ENCODE measurements at regions not wholly inside any gene's neighbourhood (a gene's known extent, or its start where the extent isn't known, plus 50 kb on each side); places are given as distances from the start of the nearest gene placed in this dataset.

- TF ChIP-seq CTCF (conservative IDR thresholded peaks at IDR 0.05): no peak
- Histone ChIP-seq H3K9me3 (ENCODE audit: control insufficient read depth, low read length) (peaks cover 8% of the 10 kb centered on the region), H3K4me1 (ENCODE audit: control insufficient read depth, insufficient read depth, low read length) (no peaks in the 10 kb centered on the region), H3K27ac (ENCODE audit: low read depth, low read length) (no peak overlapping the region), H3K36me3 (ENCODE audit: control insufficient read depth, insufficient read depth, low read length) (no peaks in the 10 kb centered on the region), H3K9ac (ENCODE audit: extremely low read depth, low read length, poor library complexity, severe bottlenecking) (no peak overlapping the region), H3K4me3 (ENCODE audit: low read length) (no peak overlapping the region), H3K27me3 (ENCODE audit: control insufficient read depth, insufficient read depth, low read length, poor library complexity, severe bottlenecking) (no peaks in the 10 kb centered on the region)
- Mint-ChIP-seq H3K36me3 (ENCODE audit: low read depth) (no peaks in the 10 kb centered on the region), H3K9me3 (peaks cover 20% of the 10 kb centered on the region), H3K27ac (no peak overlapping the region), H3K4me3 (no peak overlapping the region), H3K4me1 (no peaks in the 10 kb centered on the region), H3K27me3 (ENCODE audit: insufficient read depth) (peaks cover 47% of the 10 kb centered on the region)
- no peak for DNase-seq
- 83% methylated on average over 1 of the region's 1 CpG; no CpG with 5 or more reads in 1 of the 2 experiments for WGBS, 2 experiments (ENCODE audit: insufficient coverage in 1 of 2, insufficient read length in 1 of 2)
Observed at GRCh38 chr3:24972491-24972890, 455.6 kb upstream of the RARB start.

- H3K36me3 Mint-ChIP-seq (ENCODE audit: low read depth): no peaks in the 10 kb centered on the region
- H3K4me3 Mint-ChIP-seq: no peak overlapping the region
- no peak for TF ChIP-seq CTCF (conservative IDR thresholded peaks at IDR 0.05)
- Histone ChIP-seq H3K36me3 (ENCODE audit: control insufficient read depth, insufficient read depth, low read length) (no peaks in the 10 kb centered on the region), H3K27ac (ENCODE audit: low read depth, low read length) (no peak overlapping the region), H3K4me3 (ENCODE audit: low read length) (no peak overlapping the region), H3K4me1 (ENCODE audit: control insufficient read depth, insufficient read depth, low read length) (no peaks in the 10 kb centered on the region), H3K9me3 (ENCODE audit: control insufficient read depth, low read length) (peaks cover under 1% of the 10 kb centered on the region), H3K27me3 (ENCODE audit: control insufficient read depth, insufficient read depth, low read length, poor library complexity, severe bottlenecking) (no peaks in the 10 kb centered on the region), H3K9ac (ENCODE audit: extremely low read depth, low read length, poor library complexity, severe bottlenecking) (no peak overlapping the region)
- peaks cover 13% of the 10 kb centered on the region for H3K9me3 Mint-ChIP-seq
- DNase-seq: no peak
- no peak overlapping the region for H3K27ac Mint-ChIP-seq
- H3K4me1 Mint-ChIP-seq: no peaks in the 10 kb centered on the region
- 92 to 95% methylated on average over 4 to 5 of the region's 5 CpGs for WGBS, 2 experiments (ENCODE audit: insufficient coverage in 1 of 2, insufficient read length in 1 of 2)
- H3K27me3 Mint-ChIP-seq (ENCODE audit: insufficient read depth): peaks cover 17% of the 10 kb centered on the region
Observed at GRCh38 chr3:24981309-24981708, 446.8 kb upstream of the RARB start.

- Histone ChIP-seq H3K4me1 (ENCODE audit: control insufficient read depth, insufficient read depth, low read length) (no peaks in the 10 kb centered on the region), H3K36me3 (ENCODE audit: control insufficient read depth, insufficient read depth, low read length) (no peaks in the 10 kb centered on the region), H3K27me3 (ENCODE audit: control insufficient read depth, insufficient read depth, low read length, poor library complexity, severe bottlenecking) (no peaks in the 10 kb centered on the region), H3K4me3 (ENCODE audit: low read length) (no peak overlapping the region), H3K27ac (ENCODE audit: low read depth, low read length) (no peak overlapping the region), H3K9me3 (ENCODE audit: control insufficient read depth, low read length) (no peaks in the 10 kb centered on the region), H3K9ac (ENCODE audit: extremely low read depth, low read length, poor library complexity, severe bottlenecking) (no peak overlapping the region)
- Mint-ChIP-seq H3K36me3 (ENCODE audit: low read depth) (no peaks in the 10 kb centered on the region), H3K4me1 (no peaks in the 10 kb centered on the region), H3K27ac (no peak overlapping the region), H3K9me3 (peaks cover 10% of the 10 kb centered on the region), H3K27me3 (ENCODE audit: insufficient read depth) (peaks cover 17% of the 10 kb centered on the region), H3K4me3 (no peak overlapping the region)
- no peak for DNase-seq
- no peak for TF ChIP-seq CTCF (conservative IDR thresholded peaks at IDR 0.05)
Observed at GRCh38 chr3:24981924-24982323, 446.1 kb upstream of the RARB start.

All from endodermal cell (in vitro differentiated cells).